ENCODE measurements at regions not wholly inside any gene's neighbourhood (a gene's known extent, or its start where the extent isn't known, plus 50 kb on each side); places are given as distances from the start of the nearest gene placed in this dataset.
A peak's percentile ranks its signal among the peaks of the same experiment; 100 is the strongest.

- no TSS peak for BruUV-seq (replicated peaks)
- POLR2A ChIA-PET = no interaction called here
- H4K20me1 ChIP-seq (ENCODE audit: insufficient read depth, low read length) = no peaks in the 10 kb centered on the region
- H3K27me3 ChIP-seq (ENCODE audit: control insufficient read depth in 1 of 2, insufficient read depth in 2 of 2, low read length in 2 of 2) = peaks cover 0 to 21% of the 10 kb centered on the region in 2 experiments; a peak in 3 of 5 replicates
- FAIRE-seq = no peak
- intact Hi-C loops (cut with micrococcal nuclease; ENCODE audit: unreplicated experiment) = no loop called here
- in situ Hi-C loops (cut with HindIII; ENCODE audit: extremely low pct_ligation_motif_present, low pct_unique_long_range_greater_than_20kb) = no loop called here
- H3K4me2 ChIP-seq (ENCODE audit: low read depth, low read length) = no peak overlapping the region
- no peaks in the 10 kb centered on the region for H3K36me3 ChIP-seq (replicated peaks in 1 of 2; ENCODE audit: control insufficient read depth in 1 of 2, insufficient read depth in 2 of 2, low read length in 2 of 2)
- H3K9me3 ChIP-seq (ENCODE audit: low read length) = no peaks in the 10 kb centered on the region
- H3K4me3 ChIP-seq (replicated peaks in 1 of 3; ENCODE audit: insufficient read depth in 1 of 3, low read depth in 2 of 3, low read length in 3 of 3) = no peak overlapping the region
- whole genome bisulfite sequencing (ENCODE audit: low lambda C conversion rate) = 0% methylated on average over 1 of the region's 1 CpG
- ATAC-seq = no peak
- no peak overlapping the region for H2AFZ ChIP-seq (ENCODE audit: low read length)
- H3K4me1 ChIP-seq (ENCODE audit: insufficient read depth, low read length) = no peaks in the 10 kb centered on the region
- no peaks in the 10 kb centered on the region for H3K79me2 ChIP-seq (ENCODE audit: insufficient read depth, low read length)
- CTCF ChIA-PET (ENCODE audit: low intra/inter-chr PET ratio, low total read pairs) = no interaction called here
- H3K9ac ChIP-seq (ENCODE audit: insufficient read depth, low read depth, low read length) = no peak overlapping the region
- no peak overlapping the region for H3K27ac ChIP-seq (ENCODE audit: extremely low read length, insufficient read depth, low read length)
- no peak for DNase-seq (ENCODE audit: low spot score)
- TF ChIP-seq ZFYVE20 (CRISPR knock-in tag; IDR thresholded peaks at IDR 0.05; ENCODE audit: borderline replicate concordance, low read depth) (no peak), ZNF629 (CRISPR knock-in tag; conservative IDR thresholded peaks at IDR 0.05) (peak; percentile 78)
These were observed 84.2 kb upstream of the FICD start for GRCh38 chr12:108430926-108431325.

GRCh38 chr12:108430245-108430644 is 84.8 kb upstream of the FICD start:
- no TSS peak for BruUV-seq (replicated peaks)
- H3K4me3 ChIP-seq (replicated peaks in 1 of 3; ENCODE audit: insufficient read depth in 1 of 3, low read depth in 2 of 3, low read length in 3 of 3) = no peak overlapping the region
- no peak overlapping the region for H2AFZ ChIP-seq (ENCODE audit: low read length)
- H3K4me1 ChIP-seq (ENCODE audit: insufficient read depth, low read length) = no peaks in the 10 kb centered on the region
- no peak overlapping the region for H3K9ac ChIP-seq (ENCODE audit: insufficient read depth, low read depth, low read length)
- H3K27ac ChIP-seq (ENCODE audit: extremely low read length, insufficient read depth, low read length) = no peak overlapping the region
- H3K9me3 ChIP-seq (ENCODE audit: low read length) = no peaks in the 10 kb centered on the region
- POLR2A ChIA-PET = no interaction called here
- peaks cover 0 to 21% of the 10 kb centered on the region in 2 experiments; a peak in 3 of 5 replicates for H3K27me3 ChIP-seq (ENCODE audit: control insufficient read depth in 1 of 2, insufficient read depth in 2 of 2, low read length in 2 of 2)
- in situ Hi-C loops (cut with HindIII; ENCODE audit: extremely low pct_ligation_motif_present, low pct_unique_long_range_greater_than_20kb) = no loop called here
- intact Hi-C loops (cut with micrococcal nuclease; ENCODE audit: unreplicated experiment) = no loop called here
- no peaks in the 10 kb centered on the region for H3K79me2 ChIP-seq (ENCODE audit: insufficient read depth, low read length)
- no peaks in the 10 kb centered on the region for H4K20me1 ChIP-seq (ENCODE audit: insufficient read depth, low read length)
- 3% methylated on average over 6 of the region's 6 CpGs for WGBS (ENCODE audit: low lambda C conversion rate)
- no peak for ATAC-seq
- CTCF ChIA-PET (ENCODE audit: low intra/inter-chr PET ratio, low total read pairs) = no interaction called here
- no peak for DNase-seq (ENCODE audit: low spot score)
- no peak overlapping the region for H3K4me2 ChIP-seq (ENCODE audit: low read depth, low read length)
- FAIRE-seq = no peak
- H3K36me3 ChIP-seq (replicated peaks in 1 of 2; ENCODE audit: control insufficient read depth in 1 of 2, insufficient read depth in 2 of 2, low read length in 2 of 2) = no peaks in the 10 kb centered on the region
- TF ChIP-seq SOX13 (IDR thresholded peaks at IDR 0.05) (no peak), SOX13 (CRISPR knock-in tag; conservative IDR thresholded peaks at IDR 0.05 in 1 of 2, IDR thresholded peaks at IDR 0.05 in 1 of 2) (no peak), ZNF7 (CRISPR knock-in tag; IDR thresholded peaks at IDR 0.05) (no peak), SRSF1 (optimal IDR thresholded peaks at IDR 0.05; ENCODE audit: low read depth, low read length) (no peak), ZNF382 (CRISPR knock-in tag; IDR thresholded peaks at IDR 0.05; ENCODE audit: borderline replicate concordance) (no peak)
- TF ChIP-seq, protein P1, sequence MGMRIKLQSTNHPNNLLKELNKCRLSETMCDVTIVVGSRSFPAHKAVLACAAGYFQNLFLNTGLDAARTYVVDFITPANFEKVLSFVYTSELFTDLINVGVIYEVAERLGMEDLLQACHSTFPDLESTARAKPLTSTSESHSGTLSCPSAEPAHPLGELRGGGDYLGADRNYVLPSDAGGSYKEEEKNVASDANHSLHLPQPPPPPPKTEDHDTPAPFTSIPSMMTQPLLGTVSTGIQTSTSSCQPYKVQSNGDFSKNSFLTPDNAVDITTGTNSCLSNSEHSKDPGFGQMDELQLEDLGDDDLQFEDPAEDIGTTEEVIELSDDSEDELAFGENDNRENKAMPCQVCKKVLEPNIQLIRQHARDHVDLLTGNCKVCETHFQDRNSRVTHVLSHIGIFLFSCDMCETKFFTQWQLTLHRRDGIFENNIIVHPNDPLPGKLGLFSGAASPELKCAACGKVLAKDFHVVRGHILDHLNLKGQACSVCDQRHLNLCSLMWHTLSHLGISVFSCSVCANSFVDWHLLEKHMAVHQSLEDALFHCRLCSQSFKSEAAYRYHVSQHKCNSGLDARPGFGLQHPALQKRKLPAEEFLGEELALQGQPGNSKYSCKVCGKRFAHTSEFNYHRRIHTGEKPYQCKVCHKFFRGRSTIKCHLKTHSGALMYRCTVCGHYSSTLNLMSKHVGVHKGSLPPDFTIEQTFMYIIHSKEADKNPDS (CRISPR knock-in tag; IDR thresholded peaks at IDR 0.05) = no peak
- TF ChIP-seq, protein P2, sequence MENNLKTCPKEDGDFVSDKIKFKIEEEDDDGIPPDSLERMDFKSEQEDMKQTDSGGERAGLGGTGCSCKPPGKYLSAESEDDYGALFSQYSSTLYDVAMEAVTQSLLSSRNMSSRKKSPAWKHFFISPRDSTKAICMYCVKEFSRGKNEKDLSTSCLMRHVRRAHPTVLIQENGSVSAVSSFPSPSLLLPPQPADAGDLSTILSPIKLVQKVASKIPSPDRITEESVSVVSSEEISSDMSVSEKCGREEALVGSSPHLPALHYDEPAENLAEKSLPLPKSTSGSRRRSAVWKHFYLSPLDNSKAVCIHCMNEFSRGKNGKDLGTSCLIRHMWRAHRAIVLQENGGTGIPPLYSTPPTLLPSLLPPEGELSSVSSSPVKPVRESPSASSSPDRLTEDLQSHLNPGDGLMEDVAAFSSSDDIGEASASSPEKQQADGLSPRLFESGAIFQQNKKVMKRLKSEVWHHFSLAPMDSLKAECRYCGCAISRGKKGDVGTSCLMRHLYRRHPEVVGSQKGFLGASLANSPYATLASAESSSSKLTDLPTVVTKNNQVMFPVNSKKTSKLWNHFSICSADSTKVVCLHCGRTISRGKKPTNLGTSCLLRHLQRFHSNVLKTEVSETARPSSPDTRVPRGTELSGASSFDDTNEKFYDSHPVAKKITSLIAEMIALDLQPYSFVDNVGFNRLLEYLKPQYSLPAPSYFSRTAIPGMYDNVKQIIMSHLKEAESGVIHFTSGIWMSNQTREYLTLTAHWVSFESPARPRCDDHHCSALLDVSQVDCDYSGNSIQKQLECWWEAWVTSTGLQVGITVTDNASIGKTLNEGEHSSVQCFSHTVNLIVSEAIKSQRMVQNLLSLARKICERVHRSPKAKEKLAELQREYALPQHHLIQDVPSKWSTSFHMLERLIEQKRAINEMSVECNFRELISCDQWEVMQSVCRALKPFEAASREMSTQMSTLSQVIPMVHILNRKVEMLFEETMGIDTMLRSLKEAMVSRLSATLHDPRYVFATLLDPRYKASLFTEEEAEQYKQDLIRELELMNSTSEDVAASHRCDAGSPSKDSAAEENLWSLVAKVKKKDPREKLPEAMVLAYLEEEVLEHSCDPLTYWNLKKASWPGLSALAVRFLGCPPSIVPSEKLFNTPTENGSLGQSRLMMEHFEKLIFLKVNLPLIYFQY (CRISPR knock-in tag; IDR thresholded peaks at IDR 0.05; ENCODE audit: borderline replicate concordance) = no peak
- TF ChIP-seq, protein P3, sequence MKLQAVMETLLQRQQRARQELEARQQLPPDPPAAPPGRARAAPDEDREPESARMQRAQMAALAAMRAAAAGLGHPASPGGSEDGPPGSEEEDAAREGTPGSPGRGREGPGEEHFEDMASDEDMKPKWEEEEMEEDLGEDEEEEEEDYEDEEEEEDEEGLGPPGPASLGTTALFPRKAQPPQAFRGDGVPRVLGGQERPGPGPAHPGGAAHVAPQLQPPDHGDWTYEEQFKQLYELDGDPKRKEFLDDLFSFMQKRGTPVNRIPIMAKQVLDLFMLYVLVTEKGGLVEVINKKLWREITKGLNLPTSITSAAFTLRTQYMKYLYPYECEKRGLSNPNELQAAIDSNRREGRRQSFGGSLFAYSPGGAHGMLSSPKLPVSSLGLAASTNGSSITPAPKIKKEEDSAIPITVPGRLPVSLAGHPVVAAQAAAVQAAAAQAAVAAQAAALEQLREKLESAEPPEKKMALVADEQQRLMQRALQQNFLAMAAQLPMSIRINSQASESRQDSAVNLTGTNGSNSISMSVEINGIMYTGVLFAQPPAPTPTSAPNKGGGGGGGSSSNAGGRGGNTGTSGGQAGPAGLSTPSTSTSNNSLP (IDR thresholded peaks at IDR 0.05; ENCODE audit: low read depth, low read length) = no peak
